Panc1 (cell line): ENCODE measurements at regions not wholly inside any gene's neighbourhood (a gene's known extent, or its start where the extent isn't known, plus 50 kb on each side); places are given as distances from the start of the nearest gene placed in this dataset.

ENCODE experiments used
- POLR2AphosphoS5 ChIP-seq: IDR thresholded peaks from 2 replicates; pipeline ENCODE4 v1.6.1; 2012; ENCODE audit warnings: mild to moderate bottlenecking, low read depth, low read length, moderate library complexity
- SIN3A ChIP-seq: IDR thresholded peaks from 2 replicates; pipeline ENCODE4 v1.6.1; 2012; ENCODE audit warnings: low read depth, mild to moderate bottlenecking, low read length, moderate library complexity, borderline replicate concordance; ENCODE audit not compliant: insufficient read depth
- TF ChIP-seq, protein P1 (sequence below): fragments of 450-650 bp; IDR thresholded peaks from 2 replicates; pipeline ENCODE4 v1.5.1; 2017; ENCODE audit warnings: mild to moderate bottlenecking

DNA sequence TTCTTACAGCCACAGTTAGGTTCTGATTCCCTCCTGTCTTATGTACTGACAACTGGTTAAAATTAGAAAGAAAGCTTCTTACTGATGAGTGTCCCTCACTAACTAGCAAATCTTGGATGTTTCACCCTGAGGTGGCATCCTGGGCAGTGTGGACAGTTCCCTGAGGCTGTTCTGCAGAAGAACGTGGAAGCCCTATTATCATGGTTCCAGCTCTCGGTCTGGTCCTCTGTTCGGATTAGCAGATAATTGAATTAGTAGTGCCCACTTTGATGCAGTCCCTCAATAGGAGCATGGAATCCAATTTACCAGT lies 381.7 kb upstream of the NT5C1B start:
- TF ChIP-seq, protein P1, sequence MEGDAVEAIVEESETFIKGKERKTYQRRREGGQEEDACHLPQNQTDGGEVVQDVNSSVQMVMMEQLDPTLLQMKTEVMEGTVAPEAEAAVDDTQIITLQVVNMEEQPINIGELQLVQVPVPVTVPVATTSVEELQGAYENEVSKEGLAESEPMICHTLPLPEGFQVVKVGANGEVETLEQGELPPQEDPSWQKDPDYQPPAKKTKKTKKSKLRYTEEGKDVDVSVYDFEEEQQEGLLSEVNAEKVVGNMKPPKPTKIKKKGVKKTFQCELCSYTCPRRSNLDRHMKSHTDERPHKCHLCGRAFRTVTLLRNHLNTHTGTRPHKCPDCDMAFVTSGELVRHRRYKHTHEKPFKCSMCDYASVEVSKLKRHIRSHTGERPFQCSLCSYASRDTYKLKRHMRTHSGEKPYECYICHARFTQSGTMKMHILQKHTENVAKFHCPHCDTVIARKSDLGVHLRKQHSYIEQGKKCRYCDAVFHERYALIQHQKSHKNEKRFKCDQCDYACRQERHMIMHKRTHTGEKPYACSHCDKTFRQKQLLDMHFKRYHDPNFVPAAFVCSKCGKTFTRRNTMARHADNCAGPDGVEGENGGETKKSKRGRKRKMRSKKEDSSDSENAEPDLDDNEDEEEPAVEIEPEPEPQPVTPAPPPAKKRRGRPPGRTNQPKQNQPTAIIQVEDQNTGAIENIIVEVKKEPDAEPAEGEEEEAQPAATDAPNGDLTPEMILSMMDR: no peak
- TF ChIP-seq POLR2AphosphoS5 (no peak), SIN3A (no peak)
